Tibial nerve (tissue), 4 donors: ENCODE measurements at regions not wholly inside any gene's neighbourhood (a gene's known extent, or its start where the extent isn't known, plus 50 kb on each side); places are given as distances from the start of the nearest gene placed in this dataset.

Experiments used
- CTCF ChIP-seq, 5 experiments: fragments of 200-600 bp in 3 of 5; fragments of 450-650 bp in 2 of 5; sonication (generic) in 3 of 5; IDR thresholded peaks; one replicate each; pipeline ENCODE4 v1.5.1; 2016 to 2019; ENCODE audit warnings: antibody characterized with exemption in 5 of 5, mild to moderate bottlenecking in 3 of 5, moderate library complexity in 2 of 5
- EP300 ChIP-seq, 2 donors: sonication (generic); formaldehyde crosslinking; IDR thresholded peaks; one replicate each; pipeline ENCODE4 v1.6.1; 2017; ENCODE audit warnings: antibody characterized with exemption in 2 of 2, mild to moderate bottlenecking in 1 of 2
- POLR2A ChIP-seq, 2 donors: fragments of 450-650 bp; IDR thresholded peaks; one replicate each; pipeline ENCODE4 v1.6.1; 2017; ENCODE audit warnings: antibody characterized with exemption in 2 of 2, mild to moderate bottlenecking in 2 of 2, moderate library complexity in 2 of 2

- TF ChIP-seq POLR2A (IDR thresholded peaks at IDR 0.05): no peak
- TF ChIP-seq CTCF (IDR thresholded peaks at IDR 0.05): no peak
- TF ChIP-seq EP300 (IDR thresholded peaks at IDR 0.05): no peak
Observed at GRCh38 chr6:14652536-14652935, 535.0 kb downstream of the CD83 start.
